Fibroblast of the aortic adventitia (primary cell): ENCODE measurements at regions not wholly inside any gene's neighbourhood (a gene's known extent, or its start where the extent isn't known, plus 50 kb on each side); places are given as distances from the start of the nearest gene placed in this dataset.

Source experiments
- DNase-seq: peaks from one replicate; pipeline ENCODE4 v3.0.0-alpha.2; 2010; ENCODE audit warnings: low read depth
- H3K4me3 ChIP-seq: 2 replicates; pipeline ENCODE4 v1.5.1; 2011; ENCODE audit warnings: low read depth, mild to moderate bottlenecking, control low read depth, low read length, moderate library complexity
- TF ChIP-seq, protein P1 (sequence below): IDR thresholded peaks from 2 replicates; pipeline ENCODE4 v1.5.1; 2011; ENCODE audit warnings: mild to moderate bottlenecking, low read length, control low read depth, inconsistent platforms; ENCODE audit not compliant: insufficient read depth

DNA sequence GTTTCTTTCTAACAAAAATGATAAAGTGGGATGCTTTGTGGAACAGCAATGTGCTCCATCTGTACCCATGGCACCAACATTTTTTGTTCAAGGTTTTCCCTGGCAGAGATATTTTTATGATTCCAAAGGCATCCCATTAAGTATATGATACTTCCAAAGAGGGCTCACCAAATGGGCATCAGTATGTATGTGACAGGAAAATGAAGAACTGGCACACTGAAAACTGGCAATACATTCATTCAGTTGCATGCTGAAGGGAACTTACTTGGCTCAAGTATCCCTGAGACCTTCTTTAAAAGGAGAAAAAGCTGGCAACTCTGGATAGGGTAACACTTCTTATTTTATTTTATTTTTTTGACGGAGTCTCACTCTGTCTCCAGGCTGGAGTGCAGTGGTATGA is 249.8 kb downstream of the IL20RB start:
- no peak overlapping the region for H3K4me3 ChIP-seq
- TF ChIP-seq, protein P1, sequence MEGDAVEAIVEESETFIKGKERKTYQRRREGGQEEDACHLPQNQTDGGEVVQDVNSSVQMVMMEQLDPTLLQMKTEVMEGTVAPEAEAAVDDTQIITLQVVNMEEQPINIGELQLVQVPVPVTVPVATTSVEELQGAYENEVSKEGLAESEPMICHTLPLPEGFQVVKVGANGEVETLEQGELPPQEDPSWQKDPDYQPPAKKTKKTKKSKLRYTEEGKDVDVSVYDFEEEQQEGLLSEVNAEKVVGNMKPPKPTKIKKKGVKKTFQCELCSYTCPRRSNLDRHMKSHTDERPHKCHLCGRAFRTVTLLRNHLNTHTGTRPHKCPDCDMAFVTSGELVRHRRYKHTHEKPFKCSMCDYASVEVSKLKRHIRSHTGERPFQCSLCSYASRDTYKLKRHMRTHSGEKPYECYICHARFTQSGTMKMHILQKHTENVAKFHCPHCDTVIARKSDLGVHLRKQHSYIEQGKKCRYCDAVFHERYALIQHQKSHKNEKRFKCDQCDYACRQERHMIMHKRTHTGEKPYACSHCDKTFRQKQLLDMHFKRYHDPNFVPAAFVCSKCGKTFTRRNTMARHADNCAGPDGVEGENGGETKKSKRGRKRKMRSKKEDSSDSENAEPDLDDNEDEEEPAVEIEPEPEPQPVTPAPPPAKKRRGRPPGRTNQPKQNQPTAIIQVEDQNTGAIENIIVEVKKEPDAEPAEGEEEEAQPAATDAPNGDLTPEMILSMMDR: no peak
- no peak for DNase-seq

DNA sequence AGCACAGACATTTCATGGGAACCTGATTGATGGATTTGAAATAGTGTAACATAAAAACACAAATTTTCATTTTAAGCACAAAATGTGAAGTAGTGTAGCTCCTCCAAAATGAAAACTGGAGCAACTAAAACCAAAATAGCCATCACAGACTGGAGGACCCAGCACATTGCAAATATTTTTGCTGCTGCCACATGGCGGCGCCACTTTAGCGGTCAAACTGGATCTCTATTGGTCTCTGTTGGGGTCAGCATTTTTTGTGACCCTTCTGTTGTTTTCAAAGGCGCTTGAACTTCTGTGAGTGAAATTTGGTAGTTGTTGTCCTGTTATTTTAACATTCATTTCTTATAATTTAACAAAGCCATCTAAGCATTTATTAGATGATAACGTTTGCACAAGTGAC is 259.9 kb downstream of the IL20RB start:
- no peak overlapping the region for H3K4me3 ChIP-seq
- no peak for DNase-seq
- TF ChIP-seq, protein P1: no peak

DNA sequence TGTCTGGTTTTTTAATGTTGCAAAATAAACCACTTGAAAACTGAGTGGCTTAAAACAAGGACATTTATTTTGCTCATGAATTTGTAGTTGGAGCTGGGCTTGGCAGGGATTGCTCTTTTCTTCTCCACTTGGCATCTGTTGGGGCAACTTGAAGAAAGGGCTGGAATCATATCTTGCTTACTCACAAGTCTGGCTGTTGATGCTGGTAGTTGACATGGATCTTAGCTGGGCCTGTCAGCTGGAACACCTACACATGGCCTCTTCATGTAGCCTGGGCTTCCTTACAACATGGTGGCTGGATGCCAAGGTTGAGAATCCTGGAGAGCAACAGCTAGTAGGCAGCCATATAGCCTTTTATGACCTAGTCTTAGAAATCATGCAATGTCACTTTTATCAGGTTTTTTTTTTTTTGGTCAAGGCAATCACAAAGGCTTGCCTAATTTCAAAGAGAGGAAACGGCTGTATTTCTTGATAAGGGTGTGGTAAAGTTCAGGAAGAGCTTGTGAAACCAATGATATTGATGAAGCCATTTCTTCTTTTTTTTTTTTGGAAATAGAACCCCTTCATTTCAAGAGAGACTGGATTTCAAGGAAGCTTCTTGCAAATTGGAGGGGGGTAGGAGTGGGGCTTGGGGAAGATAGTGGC is 262.1 kb downstream of the IL20RB start:
- no peak for DNase-seq
- TF ChIP-seq, protein P1: no peak
- H3K4me3 ChIP-seq: no peak overlapping the region

DNA sequence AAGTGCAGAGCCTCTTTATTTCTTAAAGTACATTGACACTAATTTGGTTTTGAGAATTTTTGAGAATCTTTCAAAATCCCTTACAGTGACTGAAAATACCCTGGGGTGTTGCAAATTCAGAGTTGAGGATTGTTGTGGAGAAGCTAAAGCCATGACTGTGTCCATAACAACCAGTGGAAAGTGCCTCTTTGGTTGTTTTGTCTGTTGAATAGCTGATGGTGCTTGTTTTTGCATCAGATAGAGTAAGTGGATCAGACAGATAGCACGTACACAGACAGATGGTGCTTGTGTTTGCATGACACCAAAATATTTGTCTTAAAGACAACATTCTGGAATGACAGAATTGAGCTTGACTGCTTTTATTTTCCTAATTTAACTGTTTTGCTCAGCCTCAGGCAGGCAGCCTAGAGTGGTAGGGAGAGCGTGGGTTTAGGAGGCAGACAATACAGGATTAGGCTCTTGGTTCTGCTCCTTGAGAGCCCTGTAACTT is 265.0 kb downstream of the IL20RB start:
- TF ChIP-seq, protein P1: no peak
- no peak overlapping the region for H3K4me3 ChIP-seq
- DNase-seq: no peak

DNA sequence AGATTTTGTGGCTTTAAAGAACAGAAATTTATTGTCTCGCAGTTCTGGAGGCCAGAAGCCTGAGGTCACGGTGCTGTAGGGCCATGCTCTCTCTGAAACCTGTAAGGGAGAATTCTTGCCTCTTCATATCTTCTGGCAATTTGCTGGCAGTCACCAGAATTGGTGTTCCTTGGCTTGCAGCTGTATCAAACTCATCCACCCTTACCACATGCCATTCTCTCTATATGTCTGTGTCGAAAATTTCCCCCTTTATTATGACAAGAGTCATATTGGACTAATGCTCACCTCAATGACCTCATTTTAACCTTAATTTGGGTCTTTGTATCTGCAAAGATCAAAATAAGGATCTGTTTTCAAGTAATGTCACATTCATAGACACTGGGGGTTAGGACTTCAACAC is 266.7 kb downstream of the IL20RB start:
- no peak overlapping the region for H3K4me3 ChIP-seq
- no peak for DNase-seq

DNA sequence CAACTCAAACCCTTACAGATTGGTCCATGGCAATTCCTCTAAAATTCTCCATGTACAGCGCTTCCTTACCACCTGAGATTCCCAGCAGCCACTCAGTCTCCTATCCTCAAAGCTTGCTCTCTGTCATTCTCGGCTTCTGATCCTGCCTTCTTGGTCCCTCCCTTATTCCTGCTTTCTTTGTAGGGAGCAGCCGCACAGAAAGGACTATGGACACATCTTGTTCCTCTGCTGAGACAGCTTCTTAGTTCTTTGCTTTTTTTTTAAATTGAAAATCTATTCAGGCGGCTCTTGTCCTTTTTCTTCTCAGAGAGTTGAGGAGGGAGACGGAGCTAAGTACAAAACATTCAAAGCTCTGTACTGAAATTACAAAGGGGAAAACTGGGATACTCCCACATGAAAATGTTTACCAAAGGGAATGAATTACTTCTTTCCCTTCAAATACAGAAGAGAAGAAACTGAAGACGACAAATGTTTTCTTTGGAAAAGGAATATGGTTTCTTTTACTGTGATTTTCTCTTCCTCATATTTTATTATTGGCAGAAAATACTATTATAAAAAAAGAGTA is 285.1 kb downstream of the IL20RB start:
- no peak for DNase-seq
- TF ChIP-seq, protein P1: no peak
- no peak overlapping the region for H3K4me3 ChIP-seq

More for the DNA sequence above, 266.7 kb downstream of the IL20RB start:
- TF ChIP-seq, protein P1: no peak

DNA sequence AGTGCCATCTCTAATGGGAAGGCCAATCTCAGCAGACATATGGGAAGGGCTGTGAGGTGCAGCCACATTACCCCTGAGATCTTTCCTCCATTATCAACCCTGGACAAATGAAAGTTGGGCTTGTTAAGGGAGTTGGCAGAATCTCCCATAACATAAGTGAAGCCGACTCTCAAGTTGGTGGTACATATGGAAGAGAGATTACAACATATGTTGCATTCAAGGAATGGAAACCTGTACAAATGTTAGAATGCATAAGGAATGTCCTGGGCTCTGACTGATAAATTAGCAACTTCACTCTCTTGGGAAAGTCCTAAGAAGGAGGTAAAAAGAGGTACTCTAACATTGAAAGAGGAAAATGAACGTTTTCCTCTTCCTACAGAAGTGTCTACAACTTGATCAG is 288.7 kb downstream of the IL20RB start:
- DNase-seq: no peak
- no peak overlapping the region for H3K4me3 ChIP-seq
- TF ChIP-seq, protein P1: no peak
